Fibroblast of lung (primary cell): ENCODE measurements at regions not wholly inside any gene's neighbourhood (a gene's known extent, or its start where the extent isn't known, plus 50 kb on each side); places are given as distances from the start of the nearest gene placed in this dataset.

Source experiments
- DNase-seq, 2 donors: peaks; one replicate each; pipeline versions ENCODE4 v3.0.0 to v3.0.0-alpha.2; 2010; ENCODE audit warnings: low read depth in 2 of 2
- H2AFZ ChIP-seq: 2 replicates; pipeline ENCODE4 v1.5.1; 2012; ENCODE audit warnings: low read length, control low read depth, inconsistent platforms
- H3K27ac ChIP-seq: 2 replicates; pipeline ENCODE4 v1.5.1; 2011; ENCODE audit warnings: low read length, control low read depth; ENCODE audit not compliant: insufficient read depth
- H3K27me3 ChIP-seq: 2 replicates; pipeline ENCODE4 v1.5.1; 2011; ENCODE audit warnings: mild to moderate bottlenecking, low read length; ENCODE audit not compliant: control insufficient read depth, insufficient read depth
- H3K36me3 ChIP-seq: 2 replicates; pipeline ENCODE4 v1.5.1; 2011; ENCODE audit warnings: low read length; ENCODE audit not compliant: control insufficient read depth, insufficient read depth
- H3K4me1 ChIP-seq: 2 replicates; pipeline ENCODE4 v1.5.1; 2011; ENCODE audit warnings: low read length; ENCODE audit not compliant: control insufficient read depth, insufficient read depth; ENCODE audit errors: extremely low read depth
- H3K4me2 ChIP-seq: 2 replicates; pipeline ENCODE4 v1.5.1; 2011; ENCODE audit warnings: low read length, control low read depth; ENCODE audit not compliant: insufficient read depth; ENCODE audit errors: extremely low read depth
- H3K4me3 ChIP-seq, 4 experiments: fragments of 200-600 bp in 1 of 4; sonication (generic) in 1 of 4; replicated peaks in 1 of 4; 2 replicates each; pipeline ENCODE4 v1.5.1; 2011 to 2016; ENCODE audit warnings: low read length in 4 of 4, low read depth in 3 of 4, mild to moderate bottlenecking in 3 of 4, control low read depth in 2 of 4, inconsistent platforms in 1 of 4, mixed read lengths in 1 of 4; ENCODE audit not compliant: insufficient read depth in 1 of 4; ENCODE audit errors: control extremely low read depth in 1 of 4
- H3K79me2 ChIP-seq: 2 replicates; pipeline ENCODE4 v1.5.1; 2012; ENCODE audit warnings: mild to moderate bottlenecking, low read length, inconsistent platforms; ENCODE audit not compliant: control insufficient read depth, insufficient read depth
- H3K9ac ChIP-seq: 2 replicates; pipeline ENCODE4 v1.5.1; 2011; ENCODE audit warnings: mild to moderate bottlenecking, low read length, control low read depth; ENCODE audit not compliant: insufficient read depth
- H3K9me3 ChIP-seq: 2 replicates; pipeline ENCODE4 v1.5.1; 2012; ENCODE audit warnings: low read depth, low read length; ENCODE audit not compliant: control insufficient read depth, insufficient read depth
- H4K20me1 ChIP-seq: 2 replicates; pipeline ENCODE4 v1.5.1; 2011; ENCODE audit warnings: low read length; ENCODE audit not compliant: control insufficient read depth, insufficient read depth; ENCODE audit errors: extremely low read depth
- EZH2 ChIP-seq: IDR thresholded peaks from 2 replicates; pipeline ENCODE4 v1.5.1; 2012; ENCODE audit warnings: low read length, control low read depth, mild to moderate bottlenecking; ENCODE audit errors: missing control alignments
- TF ChIP-seq, protein P1 (sequence below), 2 donors: IDR thresholded peaks in 1 of 2; conservative IDR thresholded peaks in 1 of 2; 1 replicate in 1 of 2; 2 replicates in 1 of 2; pipeline ENCODE4 v1.5.1; 2011 to 2012; ENCODE audit warnings: low read length in 2 of 2, control low read depth in 1 of 2, inconsistent platforms in 1 of 2, low read depth in 1 of 2, mild to moderate bottlenecking in 1 of 2

DNA sequence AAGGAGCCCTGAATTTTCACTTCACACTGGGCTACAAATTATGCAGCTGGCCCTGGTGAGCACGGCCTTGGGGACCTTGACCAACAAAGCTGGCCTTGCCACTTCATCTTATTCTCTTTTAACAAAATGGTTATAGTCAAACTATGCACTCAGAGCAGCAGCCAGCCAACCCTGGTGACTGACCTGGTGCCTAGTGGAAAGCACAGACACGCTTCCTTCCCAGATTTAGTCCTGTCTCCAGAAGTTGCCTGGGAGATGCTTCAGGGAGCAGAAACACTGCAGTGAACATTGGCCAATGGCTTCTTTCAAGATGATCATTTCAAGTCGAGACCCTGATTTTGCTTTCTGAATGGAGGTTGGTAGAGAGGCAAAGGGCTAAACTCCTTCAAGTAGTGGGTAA lies 249.3 kb downstream of the SIPA1L2 start:
- Histone ChIP-seq H2AFZ (no peak overlapping the region), H3K4me1 (no peaks in the 10 kb centered on the region), H3K79me2 (no peaks in the 10 kb centered on the region), H3K36me3 (no peaks in the 10 kb centered on the region), H3K27ac (no peak overlapping the region), H3K4me3 (no peak overlapping the region), H4K20me1 (no peaks in the 10 kb centered on the region), H3K27me3 (no peaks in the 10 kb centered on the region), H3K9ac (no peak overlapping the region), H3K9me3 (no peaks in the 10 kb centered on the region), H3K4me2 (no peak overlapping the region)
- no peak for TF ChIP-seq EZH2
- TF ChIP-seq, protein P1, sequence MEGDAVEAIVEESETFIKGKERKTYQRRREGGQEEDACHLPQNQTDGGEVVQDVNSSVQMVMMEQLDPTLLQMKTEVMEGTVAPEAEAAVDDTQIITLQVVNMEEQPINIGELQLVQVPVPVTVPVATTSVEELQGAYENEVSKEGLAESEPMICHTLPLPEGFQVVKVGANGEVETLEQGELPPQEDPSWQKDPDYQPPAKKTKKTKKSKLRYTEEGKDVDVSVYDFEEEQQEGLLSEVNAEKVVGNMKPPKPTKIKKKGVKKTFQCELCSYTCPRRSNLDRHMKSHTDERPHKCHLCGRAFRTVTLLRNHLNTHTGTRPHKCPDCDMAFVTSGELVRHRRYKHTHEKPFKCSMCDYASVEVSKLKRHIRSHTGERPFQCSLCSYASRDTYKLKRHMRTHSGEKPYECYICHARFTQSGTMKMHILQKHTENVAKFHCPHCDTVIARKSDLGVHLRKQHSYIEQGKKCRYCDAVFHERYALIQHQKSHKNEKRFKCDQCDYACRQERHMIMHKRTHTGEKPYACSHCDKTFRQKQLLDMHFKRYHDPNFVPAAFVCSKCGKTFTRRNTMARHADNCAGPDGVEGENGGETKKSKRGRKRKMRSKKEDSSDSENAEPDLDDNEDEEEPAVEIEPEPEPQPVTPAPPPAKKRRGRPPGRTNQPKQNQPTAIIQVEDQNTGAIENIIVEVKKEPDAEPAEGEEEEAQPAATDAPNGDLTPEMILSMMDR (conservative IDR thresholded peaks at IDR 0.05 in 1 of 2, IDR thresholded peaks at IDR 0.05 in 1 of 2; ENCODE audit: low read depth in 1 of 2, low read length in 2 of 2) = no peak
- no peak for DNase-seq

DNA sequence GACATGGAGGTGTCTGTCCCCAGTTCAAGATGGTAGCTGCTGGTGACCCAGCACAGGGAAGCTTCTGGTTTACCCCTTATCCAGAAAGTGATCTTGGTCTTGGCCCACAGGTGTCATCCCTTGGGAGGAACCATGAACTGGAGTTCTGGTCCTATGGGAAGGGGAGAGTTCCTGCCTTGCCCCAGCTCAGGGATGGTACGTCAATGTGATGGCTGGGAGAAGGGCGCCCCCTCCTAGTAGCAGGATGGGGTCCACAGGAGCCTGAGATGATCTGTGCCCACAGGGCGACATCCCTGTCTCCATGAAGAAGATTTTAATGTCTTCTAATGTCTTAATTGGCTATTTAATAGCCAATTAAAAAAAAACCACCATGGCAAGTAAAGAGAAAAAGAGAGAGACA lies 249.8 kb downstream of the SIPA1L2 start:
- Histone ChIP-seq H3K9me3 (no peaks in the 10 kb centered on the region), H3K4me1 (no peaks in the 10 kb centered on the region), H3K27me3 (no peaks in the 10 kb centered on the region), H3K4me3 (no peak overlapping the region), H3K4me2 (no peak overlapping the region), H3K9ac (no peak overlapping the region), H2AFZ (no peak overlapping the region), H4K20me1 (no peaks in the 10 kb centered on the region), H3K27ac (no peak overlapping the region), H3K36me3 (no peaks in the 10 kb centered on the region), H3K79me2 (no peaks in the 10 kb centered on the region)
- no peak for DNase-seq
- TF ChIP-seq, protein P1 (conservative IDR thresholded peaks at IDR 0.05 in 1 of 2, IDR thresholded peaks at IDR 0.05 in 1 of 2; ENCODE audit: low read depth in 1 of 2, low read length in 2 of 2) = no peak
- TF ChIP-seq EZH2 = no peak

DNA sequence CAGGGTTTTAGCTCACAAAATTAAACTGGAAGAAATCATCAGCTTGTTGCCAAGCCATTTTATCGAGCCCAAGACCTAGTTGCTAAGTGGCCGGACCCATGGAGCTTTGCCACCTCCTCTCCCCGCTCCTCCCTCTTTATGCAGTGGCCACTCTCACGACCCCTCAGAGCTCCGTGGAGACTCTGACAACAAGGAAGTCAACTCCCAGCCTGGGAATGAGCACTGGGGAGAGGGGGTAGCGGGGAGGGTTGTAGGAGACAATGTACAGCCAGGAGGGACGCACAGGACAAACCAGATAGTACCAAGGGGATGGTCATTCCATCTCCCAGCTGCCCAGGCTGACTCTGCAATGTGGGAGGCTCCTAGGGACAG lies 250.9 kb downstream of the SIPA1L2 start:
- no peaks in the 10 kb centered on the region for H3K36me3 ChIP-seq
- no peak overlapping the region for H3K27ac ChIP-seq
- H3K27me3 ChIP-seq = no peaks in the 10 kb centered on the region
- H3K9me3 ChIP-seq = no peaks in the 10 kb centered on the region
- DNase-seq = no peak
- TF ChIP-seq, protein P1 (conservative IDR thresholded peaks at IDR 0.05 in 1 of 2, IDR thresholded peaks at IDR 0.05 in 1 of 2; ENCODE audit: low read depth in 1 of 2, low read length in 2 of 2) = no peak
- TF ChIP-seq EZH2 = no peak
- H3K4me3 ChIP-seq = no peak overlapping the region
- H3K4me1 ChIP-seq = no peaks in the 10 kb centered on the region
- H4K20me1 ChIP-seq = no peaks in the 10 kb centered on the region
- no peaks in the 10 kb centered on the region for H3K79me2 ChIP-seq
- no peak overlapping the region for H2AFZ ChIP-seq
- H3K9ac ChIP-seq = no peak overlapping the region
- no peak overlapping the region for H3K4me2 ChIP-seq
